Right lobe of liver (tissue), 6 donors: ENCODE measurements at regions not wholly inside any gene's neighbourhood (a gene's known extent, or its start where the extent isn't known, plus 50 kb on each side); places are given as distances from the start of the nearest gene placed in this dataset.

ENCODE experiments used
- ATAC-seq, 4 donors: fragments of 200-7000 bp; cut with Tn5 transposase; one replicate each; pipeline ENCODE4 v1.9.1; 2020; ENCODE audit warnings: mild to moderate bottlenecking in 4 of 4, moderate library complexity in 4 of 4
- DNase-seq, 3 donors: peaks; one replicate each; pipeline ENCODE4 v3.0.0-alpha.2; 2020
- H3K27ac ChIP-seq, 3 donors: fragments of 200-600 bp; one replicate each; pipeline ENCODE4 v1.8.0; 2022
- H3K27me3 ChIP-seq, 2 donors: fragments of 200-600 bp; one replicate each; pipeline ENCODE4 v1.8.0; 2022
- H3K36me3 ChIP-seq, 4 donors: fragments of 200-600 bp; sonication (generic) in 1 of 4; one replicate each; pipeline versions ENCODE4 v1.5.1 to v1.8.0; 2017 to 2022; ENCODE audit warnings: control low read depth in 1 of 4
- H3K4me1 ChIP-seq, 4 donors: fragments of 200-600 bp; sonication (generic) in 1 of 4; one replicate each; pipeline versions ENCODE4 v1.5.1 to v1.8.0; 2017 to 2022; ENCODE audit warnings: control low read depth in 1 of 4
- H3K4me3 ChIP-seq, 3 donors: fragments of 200-600 bp; one replicate each; pipeline ENCODE4 v1.8.0; 2022
- H3K9me3 ChIP-seq, 4 donors: fragments of 200-600 bp; sonication (generic) in 1 of 4; one replicate each; pipeline versions ENCODE4 v1.5.1 to v1.8.0; 2017 to 2022; ENCODE audit warnings: control low read depth in 1 of 4
- CTCF ChIP-seq, 4 donors: fragments of 200-600 bp in 3 of 4; fragments of 450-650 bp in 1 of 4; IDR thresholded peaks; one replicate each; pipeline versions ENCODE4 v1.5.1 to v1.8.0; 2016 to 2022; ENCODE audit warnings: antibody characterized with exemption in 4 of 4, mild to moderate bottlenecking in 2 of 4
- POLR2A ChIP-seq: fragments of 450-650 bp; IDR thresholded peaks from one replicate; pipeline ENCODE4 v1.6.1; 2017; ENCODE audit warnings: antibody characterized with exemption, mild to moderate bottlenecking
- WGBS: methylation state at CpG from one replicate; pipeline ENCODE4 v1.1.6; 2018; ENCODE audit warnings: low coverage, low lambda C conversion rate; ENCODE audit not compliant: insufficient coverage; ENCODE audit errors: missing lambda C conversion rate; 5-methylcytosine and 5-hydroxymethylcytosine counted together
- intact Hi-C, 2 donors: fragments of 100-400 bp; cut with DNase I; formaldehyde crosslinking; loops; one replicate each; pipeline versions ENCODE4 v1.11.2 to v1.14.1; 2022
- donor health status: DM: no; HTN: yes; CAD: no.
- donor health status: DM: no; HTN: no; CAD: no.
- donor health status: DM: no; HTN: no; CAD: no.
- donor health status: DM: no; HTN: yes; CAD: no.
- donor health status: DM: no; HTN: yes; CAD: no.

GRCh38 chr2:107688135-107688534 lies 138.6 kb upstream of the RGPD4 start:
- Histone ChIP-seq H3K27me3 (no peaks in the 10 kb centered on the region), H3K4me3 (no peak overlapping the region), H3K9me3 (no peaks in the 10 kb centered on the region), H3K4me1 (no peaks in the 10 kb centered on the region), H3K27ac (no peak overlapping the region), H3K36me3 (no peaks in the 10 kb centered on the region)
- WGBS: 68% methylated on average over 4 of the region's 5 CpGs
- DNase-seq: no peak
- intact Hi-C loops: no loop called here
- ATAC-seq: no peak
- no peak for TF ChIP-seq CTCF (IDR thresholded peaks at IDR 0.05)
- TF ChIP-seq POLR2A: no peak

GRCh38 chr2:107693604-107694003 lies 133.1 kb upstream of the RGPD4 start:
- TF ChIP-seq POLR2A (no peak), CTCF (IDR thresholded peaks at IDR 0.05) (no peak)
- H3K9me3 ChIP-seq: no peaks in the 10 kb centered on the region
- H3K36me3 ChIP-seq: no peaks in the 10 kb centered on the region
- intact Hi-C loops: no loop called here
- ATAC-seq (no peak), DNase-seq (no peak)
- no peak overlapping the region for H3K4me3 ChIP-seq
- WGBS: 62% methylated on average over 3 of the region's 3 CpGs
- no peaks in the 10 kb centered on the region for H3K27me3 ChIP-seq
- no peaks in the 10 kb centered on the region for H3K4me1 ChIP-seq
- H3K27ac ChIP-seq: no peak overlapping the region

GRCh38 chr2:107694667-107695066 lies 132.0 kb upstream of the RGPD4 start:
- Histone ChIP-seq H3K27me3 (no peaks in the 10 kb centered on the region), H3K4me1 (no peaks in the 10 kb centered on the region), H3K27ac (no peak overlapping the region), H3K9me3 (no peaks in the 10 kb centered on the region), H3K36me3 (no peaks in the 10 kb centered on the region), H3K4me3 (no peak overlapping the region)
- intact Hi-C loops: no loop called here
- ATAC-seq: no peak
- 50% methylated on average over 5 of the region's 5 CpGs for WGBS
- DNase-seq: no peak
- no peak for TF ChIP-seq CTCF (IDR thresholded peaks at IDR 0.05)
- no peak for TF ChIP-seq POLR2A

- ATAC-seq: no peak
- Histone ChIP-seq H3K9me3 (no peaks in the 10 kb centered on the region), H3K27ac (no peak overlapping the region), H3K4me1 (no peaks in the 10 kb centered on the region), H3K27me3 (no peaks in the 10 kb centered on the region), H3K36me3 (no peaks in the 10 kb centered on the region), H3K4me3 (no peak overlapping the region)
- intact Hi-C loops: no loop called here
- DNase-seq: no peak
- no peak for TF ChIP-seq POLR2A
- TF ChIP-seq CTCF (IDR thresholded peaks at IDR 0.05): no peak
These were observed 129.3 kb upstream of the RGPD4 start for GRCh38 chr2:107697385-107697784.

- Histone ChIP-seq H3K4me1 (no peaks in the 10 kb centered on the region), H3K27me3 (no peaks in the 10 kb centered on the region), H3K4me3 (no peak overlapping the region), H3K36me3 (no peaks in the 10 kb centered on the region), H3K27ac (no peak overlapping the region), H3K9me3 (no peaks in the 10 kb centered on the region)
- ATAC-seq (no peak), DNase-seq (no peak)
- intact Hi-C loops: no loop called here
- WGBS: 25% methylated on average over 3 of the region's 3 CpGs
- TF ChIP-seq CTCF (IDR thresholded peaks at IDR 0.05) (no peak), POLR2A (no peak)
These were observed 127.8 kb upstream of the RGPD4 start for GRCh38 chr2:107698861-107699260.
